ENCODE measurements at regions not wholly inside any gene's neighbourhood (a gene's known extent, or its start where the extent isn't known, plus 50 kb on each side); places are given as distances from the start of the nearest gene placed in this dataset.
"Not testable (repeated sequence)": the region's sequence is repeated elsewhere in the genome, so short reads cannot be mapped to it uniquely, and the experiment has no call there.

DNA sequence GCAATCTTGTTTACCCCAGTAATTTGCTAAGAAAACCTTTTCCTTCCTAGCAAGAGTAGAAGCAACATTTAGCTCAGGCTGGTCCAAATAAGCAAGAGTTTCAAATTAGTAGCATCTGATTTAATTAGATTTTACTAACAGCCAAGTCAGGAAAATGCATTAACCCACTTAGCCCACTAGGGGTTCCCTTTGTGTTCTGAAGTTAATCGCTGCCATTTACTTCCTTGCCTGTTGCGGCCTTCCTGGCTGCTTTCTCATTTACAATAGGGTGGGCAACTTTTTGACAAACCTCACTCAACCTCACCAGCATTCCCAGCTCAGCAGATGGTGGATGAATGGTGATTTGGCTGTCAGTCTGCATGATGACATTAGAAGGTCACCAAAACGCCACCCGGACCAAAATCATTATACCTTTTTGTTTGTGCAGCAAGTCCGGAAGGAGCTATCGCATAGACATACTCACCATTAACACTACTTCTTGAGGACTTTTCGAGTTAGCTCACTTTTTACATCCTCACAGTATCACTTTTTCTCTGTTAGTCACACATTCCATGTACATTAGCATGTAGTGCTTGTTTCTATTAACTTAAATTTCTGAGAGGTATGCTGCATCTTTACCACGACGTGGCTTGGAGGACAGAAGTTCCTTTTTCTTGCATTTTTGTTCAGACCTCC is 101.5 kb upstream of the SETBP1 start:
- DNase-seq (ENCODE audit: low spot score) = no peak

DNA sequence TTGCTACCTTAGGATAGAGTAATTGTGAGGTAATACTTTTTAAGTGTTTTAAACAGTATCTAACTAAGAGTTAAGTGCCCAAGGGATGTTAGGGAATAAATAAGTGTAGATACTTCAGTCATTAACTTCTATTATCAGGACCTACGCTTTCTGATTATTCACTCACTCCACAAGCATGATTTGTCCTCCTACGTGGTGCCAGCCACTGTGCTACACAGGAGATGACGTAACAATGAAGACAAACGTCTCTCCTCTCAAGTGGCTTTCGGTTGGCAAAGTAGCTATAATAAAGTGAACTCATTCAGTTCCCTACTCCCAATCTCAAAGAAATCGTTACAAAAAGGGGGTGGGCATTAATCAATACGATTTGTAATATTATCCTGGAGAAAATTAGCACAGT is 100.9 kb upstream of the SETBP1 start:
- no peak for DNase-seq (ENCODE audit: low spot score)

DNA sequence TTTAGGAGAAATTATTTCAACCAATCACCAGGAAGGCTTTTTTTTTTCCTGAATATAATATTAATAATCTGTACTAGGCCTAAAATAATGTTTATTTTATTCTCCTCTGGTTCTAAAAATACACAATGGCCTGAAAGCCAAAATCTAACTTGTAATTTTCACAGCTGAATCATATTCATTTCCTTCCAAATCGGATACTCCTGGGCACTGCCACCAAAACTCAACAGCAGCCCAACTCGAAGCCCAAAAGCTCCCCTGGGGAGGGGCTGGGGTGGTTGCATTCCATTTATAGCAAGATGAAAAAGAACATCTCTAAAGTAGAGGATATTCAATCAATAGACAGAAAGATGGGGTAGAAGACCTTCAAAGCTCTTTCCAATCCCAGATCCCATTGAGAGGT is 100.5 kb upstream of the SETBP1 start:
- DNase-seq (ENCODE audit: low spot score) = no peak

DNA sequence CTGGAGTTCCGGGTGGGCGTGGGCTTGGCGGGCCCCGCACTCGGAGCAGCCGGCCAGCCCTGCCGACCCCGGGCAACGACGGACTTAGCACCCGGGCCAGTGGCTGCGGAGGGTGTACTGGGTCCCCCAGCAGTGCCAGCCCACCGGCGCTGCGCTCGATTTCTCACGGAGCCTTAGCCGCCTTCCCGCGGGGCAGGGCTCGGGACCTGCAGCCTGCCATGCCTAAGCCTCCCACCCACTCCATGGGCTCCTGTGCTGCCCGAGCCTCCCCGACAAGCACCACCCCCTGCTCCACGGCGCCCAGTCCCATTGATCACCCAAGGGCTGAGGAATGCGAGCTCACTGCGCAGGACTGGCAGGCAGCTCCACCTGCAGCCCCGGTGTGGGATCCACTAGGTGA is 99.9 kb upstream of the SETBP1 start:
- DNase-seq (ENCODE audit: low spot score) = not testable (repeated sequence)

DNA sequence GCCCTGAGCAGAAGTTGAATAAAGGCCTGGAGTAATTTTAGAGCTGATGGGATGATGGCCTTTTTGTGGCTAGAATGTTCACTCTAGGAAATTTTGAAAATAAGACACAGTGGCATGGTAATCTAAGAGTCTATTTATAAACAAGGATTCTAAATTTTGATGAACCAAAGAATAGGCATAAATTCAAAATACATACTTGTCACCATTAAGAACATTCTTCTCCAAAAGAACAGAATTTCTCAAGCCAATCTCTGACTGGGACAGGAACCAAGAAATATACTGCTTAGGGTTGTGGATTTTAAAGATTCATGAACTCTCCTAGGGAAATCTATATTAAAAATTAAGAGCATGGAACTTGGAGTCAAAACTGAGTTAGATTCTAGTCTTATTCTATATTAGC is 98.2 kb upstream of the SETBP1 start:
- DNase-seq (ENCODE audit: low spot score) = no peak

DNA sequence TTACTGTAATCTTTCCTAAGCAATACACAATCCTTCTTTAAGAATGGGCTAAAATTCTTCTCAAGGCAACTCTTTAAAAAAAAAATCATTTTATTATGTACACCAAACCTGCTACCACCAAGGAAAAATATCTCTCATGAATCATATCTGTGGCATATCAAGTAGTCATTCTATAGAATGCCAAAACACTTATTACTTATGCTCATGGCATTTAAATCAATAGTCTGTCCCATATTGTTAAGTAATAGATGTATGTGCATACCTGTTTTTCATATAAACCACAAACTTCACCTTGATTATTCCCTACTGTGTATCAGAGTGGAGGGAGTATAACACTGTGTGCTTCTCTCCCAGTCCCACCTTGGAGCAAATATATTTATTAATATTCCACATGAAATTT is 95.8 kb upstream of the SETBP1 start:
- DNase-seq (ENCODE audit: low spot score) = no peak

DNA sequence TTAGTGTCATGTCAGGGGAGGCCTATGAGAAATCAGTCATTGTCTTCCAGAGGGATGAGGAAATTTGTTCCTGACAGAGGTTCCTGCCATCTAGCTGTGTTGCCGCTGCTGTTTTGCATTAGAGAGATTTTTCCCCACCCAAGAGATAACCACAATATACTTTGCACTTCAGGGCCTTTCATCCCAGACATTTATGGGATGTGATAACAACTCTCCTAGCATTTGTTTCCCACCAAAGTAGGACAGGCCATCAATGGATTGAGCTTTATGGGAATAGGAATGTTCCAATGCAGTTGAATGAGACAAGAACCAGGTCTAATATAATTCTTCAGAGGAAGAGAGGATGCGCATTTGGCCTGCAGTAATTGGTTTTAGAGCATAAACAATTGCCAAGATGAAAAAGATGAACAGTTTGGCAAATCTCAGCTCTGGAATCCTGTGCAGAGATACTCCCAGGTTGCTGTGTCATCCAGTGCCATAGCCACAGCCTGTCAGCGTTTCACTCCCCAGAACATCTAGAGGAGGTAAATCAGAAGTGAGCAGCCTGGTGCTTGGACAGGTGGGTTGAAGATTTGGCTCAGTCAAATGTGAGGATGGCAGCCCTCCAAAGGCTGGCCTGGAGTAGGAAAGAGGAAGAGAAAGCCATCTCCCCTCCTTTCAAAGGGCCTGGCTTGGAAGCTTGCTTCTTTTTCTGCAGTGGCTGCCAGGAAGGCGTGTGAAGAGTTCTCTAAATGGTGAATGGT is 93.7 kb upstream of the SETBP1 start:
- DNase-seq (ENCODE audit: low spot score) = no peak

DNA sequence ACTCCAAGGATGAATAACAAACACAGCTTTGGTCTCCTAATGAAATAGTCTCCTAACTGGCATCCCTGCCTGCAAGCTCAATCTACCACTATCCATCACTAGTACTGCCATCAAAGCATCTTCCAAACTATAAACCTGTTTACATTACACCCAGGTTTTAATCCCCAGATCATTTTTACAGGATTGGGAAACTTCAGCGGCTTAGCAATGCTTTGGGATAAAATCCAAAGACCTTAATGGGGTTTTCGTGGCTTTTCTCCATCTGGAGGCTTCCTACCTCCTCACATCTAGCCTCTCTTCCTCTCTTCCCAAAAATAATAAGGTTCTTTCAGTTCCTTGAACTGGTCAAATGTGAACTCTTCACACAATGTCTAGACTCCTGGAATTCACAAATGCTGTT is 92.2 kb upstream of the SETBP1 start:
- no peak for DNase-seq (ENCODE audit: low spot score)

DNA sequence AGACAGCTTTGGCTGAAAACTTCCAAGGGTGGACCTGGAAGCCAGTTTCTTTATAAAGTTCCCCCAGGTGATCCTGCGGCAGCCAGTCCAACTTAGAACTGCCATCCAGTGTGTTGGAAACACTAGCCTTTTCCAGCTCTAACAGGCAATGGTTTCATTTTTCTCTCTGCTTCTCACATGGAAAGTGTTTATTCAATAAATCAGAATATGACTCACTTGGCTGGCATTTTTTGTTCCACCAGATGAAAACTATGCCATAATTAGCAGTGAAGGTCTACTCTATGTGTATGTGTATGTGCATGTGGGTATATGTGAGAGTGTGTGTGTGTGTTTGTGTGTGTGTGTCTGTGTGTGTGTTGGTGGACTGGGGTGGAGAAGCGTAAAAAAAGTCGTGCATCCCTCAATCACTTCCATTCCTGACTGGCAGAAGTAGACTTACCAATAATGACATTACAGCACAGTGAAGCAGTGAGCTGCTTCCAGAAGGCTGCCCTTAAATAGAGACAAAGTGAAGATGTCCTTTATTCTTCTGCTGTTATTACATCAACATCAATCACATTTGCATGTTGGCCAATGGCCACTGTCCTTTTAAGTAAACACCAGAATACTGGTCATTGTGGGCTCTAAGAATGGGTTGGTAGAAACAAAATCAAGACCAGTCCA is 90.9 kb upstream of the SETBP1 start:
- no peak for DNase-seq (ENCODE audit: low spot score)

DNA sequence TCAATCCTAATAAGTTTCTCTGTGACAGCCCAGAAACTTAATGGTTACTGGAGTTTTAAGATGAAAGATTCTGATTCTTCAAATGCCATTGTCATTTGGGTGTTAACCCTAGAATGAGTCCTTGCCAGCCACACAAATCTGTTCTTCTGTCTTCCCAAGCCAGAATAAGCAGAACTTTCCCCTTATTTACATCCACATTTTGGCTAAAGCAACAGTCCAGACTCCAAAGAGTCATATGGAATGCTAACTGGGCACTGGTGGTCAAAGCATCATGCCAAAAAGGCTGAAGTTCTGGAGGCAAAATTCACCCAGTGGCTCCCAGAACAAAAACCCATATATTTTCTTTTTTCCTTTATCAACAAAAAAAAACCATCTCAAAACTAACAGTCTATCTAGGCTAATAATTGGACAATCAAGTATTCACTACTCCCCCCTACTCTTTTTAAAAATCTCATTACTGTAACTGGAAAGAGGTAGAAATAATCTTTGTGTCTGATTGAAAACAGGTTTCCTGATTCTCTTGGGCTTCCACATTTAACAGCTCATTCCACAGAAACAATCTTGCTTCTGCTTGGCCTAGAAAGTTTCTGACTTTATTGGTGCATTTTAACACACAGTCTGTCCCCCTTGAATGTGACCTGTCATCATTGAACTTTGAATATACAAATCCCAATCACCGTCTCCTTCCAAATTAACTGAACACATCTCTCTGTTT is 89.6 kb upstream of the SETBP1 start:
- DNase-seq (ENCODE audit: low spot score) = no peak

DNA sequence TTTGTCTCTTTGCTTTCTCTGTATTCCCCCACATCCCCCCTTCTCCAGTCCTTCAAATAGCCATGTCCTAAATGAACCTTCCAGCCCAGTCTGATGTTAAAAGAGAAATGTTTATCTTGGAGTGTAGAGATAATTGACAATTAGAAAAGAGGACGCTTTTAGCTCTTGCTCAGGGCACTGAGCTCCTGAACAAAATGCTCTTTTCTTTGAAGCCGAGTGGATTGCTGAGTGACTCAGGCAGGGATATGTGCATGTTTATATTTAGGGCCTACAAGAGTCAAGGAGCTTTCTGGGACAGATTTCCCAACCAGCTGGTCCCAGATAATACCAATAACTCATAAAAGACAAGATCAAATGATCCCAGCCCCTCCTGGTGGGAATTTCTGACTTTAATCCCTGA is 88.0 kb upstream of the SETBP1 start:
- DNase-seq (ENCODE audit: low spot score) = no peak

DNA sequence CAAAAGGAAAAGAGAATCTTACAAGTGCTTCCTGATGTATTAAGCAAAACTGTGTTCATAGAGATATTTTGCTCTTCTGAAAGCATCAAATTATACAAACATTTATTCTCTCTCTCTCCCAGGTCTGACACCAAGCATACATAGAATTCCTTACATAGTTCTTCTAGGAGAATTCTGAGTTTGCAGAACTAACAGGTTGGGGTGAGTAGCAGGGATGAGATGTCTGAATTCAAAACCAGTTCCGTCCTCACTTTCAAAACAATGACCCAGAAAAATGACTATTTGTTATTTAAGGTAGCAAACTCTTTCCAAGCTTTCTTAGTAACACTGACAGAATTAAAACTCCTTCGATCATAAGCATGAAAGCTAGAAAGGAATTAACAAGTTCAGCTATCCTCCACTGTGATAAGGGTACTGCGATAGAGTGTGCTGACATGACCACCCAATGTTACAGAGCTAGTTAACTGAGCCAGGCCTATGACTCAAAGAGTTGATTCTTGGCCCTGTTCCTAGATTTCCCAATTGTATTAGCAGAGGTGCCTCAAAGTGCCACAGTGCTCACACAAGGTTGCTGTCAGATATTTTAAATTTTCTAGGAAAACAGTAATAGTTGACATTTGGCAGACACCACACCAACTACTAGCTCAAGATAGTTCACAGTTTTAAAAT is 85.8 kb upstream of the SETBP1 start:
- no peak for DNase-seq (ENCODE audit: low spot score)

DNA sequence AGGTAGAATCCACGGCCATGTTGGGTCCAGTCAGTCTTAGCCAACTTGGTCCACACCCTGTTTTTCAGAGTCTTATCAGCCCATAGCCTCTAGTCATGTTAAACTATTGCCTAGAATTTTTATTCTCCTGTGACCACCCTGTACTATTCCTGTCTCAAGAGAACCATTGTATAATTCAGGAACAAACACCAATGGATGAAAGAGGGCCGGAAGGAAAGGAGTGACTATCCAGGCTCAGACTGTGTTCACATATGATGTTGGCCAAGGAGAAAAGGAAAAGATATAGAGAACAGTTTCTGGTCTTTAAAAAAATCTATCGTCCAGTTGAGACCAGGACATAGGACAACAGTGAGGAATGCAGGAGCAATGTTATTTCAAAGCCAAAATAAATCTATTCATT is 82.9 kb upstream of the SETBP1 start:
- DNase-seq (ENCODE audit: low spot score) = no peak

DNA sequence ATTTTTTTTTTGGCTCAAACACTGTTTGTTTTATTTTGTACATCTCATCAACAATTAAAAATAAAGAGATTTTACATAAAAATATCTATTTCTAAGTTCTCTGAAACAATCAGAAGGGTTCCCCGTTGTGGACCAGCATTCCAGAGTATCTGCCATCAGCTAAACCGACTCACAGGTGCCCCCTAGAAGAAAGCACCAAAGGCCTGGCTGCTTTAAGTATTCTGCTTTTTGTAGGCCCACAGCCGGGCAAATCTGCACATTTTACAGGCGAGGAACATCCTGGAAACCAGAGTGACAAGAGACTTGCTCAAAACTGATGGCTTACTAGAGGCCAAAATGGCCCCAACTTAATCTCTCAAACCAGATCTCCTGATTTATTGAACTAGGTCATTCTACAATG is 82.2 kb upstream of the SETBP1 start:
- no peak for DNase-seq (ENCODE audit: low spot score)

DNA sequence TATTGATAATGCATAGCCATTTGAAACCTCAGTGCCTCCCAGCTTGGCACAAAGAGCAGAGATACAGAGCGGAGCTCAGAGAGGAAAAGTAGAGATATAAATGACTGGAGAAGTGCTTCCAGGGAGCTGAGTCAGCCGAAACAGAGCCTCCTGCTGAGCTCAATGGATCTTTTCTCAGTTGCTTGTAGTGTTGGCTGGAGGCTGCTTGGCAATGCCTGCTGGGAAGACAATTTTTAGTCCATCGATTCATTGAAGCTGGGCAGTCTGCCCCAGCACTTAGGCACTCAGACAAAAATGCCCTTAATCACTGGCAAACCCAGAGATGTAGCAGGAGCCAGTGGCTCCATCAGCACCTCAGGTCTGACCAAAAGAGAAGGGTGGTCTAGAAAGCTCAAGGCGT is 81.3 kb upstream of the SETBP1 start:
- DNase-seq (ENCODE audit: low spot score) = no peak

DNA sequence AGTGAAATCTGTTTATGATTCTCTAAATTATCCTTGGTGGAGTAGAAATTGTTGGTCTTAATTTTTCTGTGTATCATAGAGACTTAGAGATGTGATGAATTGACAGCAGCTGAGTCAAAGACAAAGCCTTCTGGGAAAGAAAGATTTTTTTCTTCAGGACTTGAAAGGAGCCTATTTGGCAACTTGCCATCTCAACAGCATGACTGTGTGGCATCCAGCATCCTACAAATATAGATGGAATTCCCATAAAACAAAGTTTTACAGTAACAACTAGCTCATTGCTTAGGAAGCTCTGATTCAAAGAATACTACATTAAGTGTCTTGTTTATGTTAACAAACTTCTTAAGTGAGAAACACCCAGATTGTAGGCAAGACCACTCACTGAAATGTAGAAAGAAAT is 79.2 kb upstream of the SETBP1 start:
- DNase-seq (ENCODE audit: low spot score) = no peak

DNA sequence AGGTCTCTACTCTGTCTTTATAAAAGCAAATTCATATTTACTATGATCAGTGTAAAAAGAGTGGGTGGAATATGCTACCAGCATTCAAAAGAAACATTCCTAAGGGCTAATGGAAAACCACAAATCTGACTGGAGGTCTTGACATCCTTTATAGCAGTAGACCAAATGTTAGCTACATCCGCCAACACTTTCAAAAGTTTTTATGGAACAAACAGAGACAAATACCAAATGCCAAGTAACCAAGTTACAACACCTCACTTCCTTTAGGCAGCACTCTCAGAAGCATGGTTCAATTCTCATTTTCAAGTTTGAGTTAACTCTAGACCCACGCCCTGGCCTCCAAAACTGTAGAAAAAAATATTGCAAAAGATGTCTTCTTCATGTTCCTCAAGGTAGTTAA is 78.3 kb upstream of the SETBP1 start:
- DNase-seq (ENCODE audit: low spot score) = no peak

DNA sequence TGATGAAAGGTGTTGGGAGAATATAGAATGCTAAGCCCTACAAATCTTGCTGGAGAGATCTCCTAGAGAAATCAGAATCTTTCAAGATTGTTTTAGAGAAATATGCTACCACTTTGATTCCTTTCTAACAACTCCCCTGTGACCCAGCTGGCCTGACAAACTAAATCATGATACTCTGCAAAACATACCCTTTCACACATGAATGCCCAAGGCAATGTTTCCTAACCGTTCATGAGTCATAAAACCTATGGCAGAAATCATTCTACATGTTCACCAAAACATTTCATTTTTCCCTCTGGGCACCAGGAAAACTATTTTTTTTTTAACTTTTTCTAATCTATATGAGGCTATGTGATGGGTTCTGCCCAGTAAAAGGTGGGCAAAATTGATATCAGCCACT is 77.8 kb upstream of the SETBP1 start:
- no peak for DNase-seq (ENCODE audit: low spot score)

DNA sequence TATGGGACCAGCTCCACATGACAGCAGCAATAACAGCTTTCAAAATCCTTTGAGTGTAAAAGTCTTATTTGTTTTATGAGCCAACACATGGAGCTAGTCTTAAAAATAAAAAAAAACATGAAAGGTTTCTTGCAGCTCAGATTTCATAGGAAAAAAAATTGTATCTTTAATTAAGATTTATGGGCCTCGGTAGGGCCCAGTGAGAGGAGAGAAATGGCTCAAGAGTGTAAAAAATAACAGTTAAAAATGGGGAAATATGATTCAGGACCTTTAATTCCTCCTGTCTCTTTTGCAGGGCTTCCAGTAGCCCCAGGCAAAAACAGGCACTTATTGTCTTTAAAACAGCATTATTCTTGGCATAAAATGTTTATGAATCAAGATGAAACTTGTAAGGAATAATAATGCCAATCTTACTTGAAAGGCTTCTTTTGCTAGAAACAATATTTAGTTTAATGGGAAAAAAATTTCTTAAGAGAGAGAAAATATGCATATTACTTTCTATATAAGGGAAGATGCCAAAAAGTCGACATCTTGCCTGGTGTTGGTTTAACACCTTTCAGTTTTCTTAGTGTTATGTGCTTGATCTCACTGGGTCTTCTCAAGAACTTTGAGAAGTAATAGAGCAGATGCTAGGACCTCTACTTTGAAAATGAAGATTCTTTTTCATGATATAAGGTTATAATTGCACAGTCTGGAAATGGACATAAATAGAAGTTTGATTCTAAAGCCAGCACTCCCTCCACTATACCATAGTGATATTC is 71.3 kb upstream of the SETBP1 start:
- DNase-seq (ENCODE audit: low spot score) = no peak

DNA sequence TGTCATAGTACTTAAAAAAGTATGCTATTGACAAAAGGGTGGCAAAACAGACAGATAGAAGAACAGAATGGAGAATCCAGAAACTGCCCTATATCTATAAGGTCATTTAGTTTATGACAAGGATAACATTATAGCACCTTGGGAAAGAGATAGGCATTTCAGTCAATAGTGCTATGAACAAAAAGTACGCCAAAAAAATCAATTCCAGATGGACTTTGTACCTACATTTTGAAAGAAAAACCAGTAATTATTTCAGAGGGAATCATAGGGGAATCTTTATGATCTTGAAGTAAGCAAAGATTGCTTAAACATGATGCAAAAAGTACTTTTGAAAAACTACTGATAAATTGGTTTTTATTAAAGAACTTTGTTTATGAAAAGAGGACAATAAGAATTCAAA is 59.9 kb upstream of the SETBP1 start:
- DNase-seq (ENCODE audit: low spot score) = no peak

DNA sequence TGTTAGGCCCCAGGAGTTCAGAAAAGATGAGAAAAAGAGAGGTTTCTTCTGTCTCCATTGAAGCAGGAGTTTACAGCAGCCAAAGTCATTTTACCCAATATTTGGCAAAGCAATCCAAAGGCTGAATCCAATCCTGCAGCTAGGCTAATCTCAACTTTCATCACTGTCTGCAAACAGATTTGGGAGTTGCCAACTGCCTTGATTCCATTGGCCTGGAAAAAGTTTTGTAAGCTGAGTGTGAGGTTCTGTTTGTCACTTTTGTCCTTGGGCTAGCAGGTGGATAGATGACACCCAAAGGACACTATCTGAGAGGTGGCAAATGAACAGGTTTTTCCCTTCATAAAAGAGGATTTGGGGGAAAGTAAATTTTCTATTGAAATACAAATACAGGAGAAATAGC is 56.6 kb upstream of the SETBP1 start:
- no peak for DNase-seq (ENCODE audit: low spot score)
